ENCODE measurements at regions not wholly inside any gene's neighbourhood (a gene's known extent, or its start where the extent isn't known, plus 50 kb on each side); places are given as distances from the start of the nearest gene placed in this dataset.
A peak's percentile ranks its signal among the peaks of the same experiment; 100 is the strongest.
"Not testable (repeated sequence)": the region's sequence is repeated elsewhere in the genome, so short reads cannot be mapped to it uniquely, and the experiment has no call there.

- no peak for DNase-seq
- ATAC-seq, result no peak
- intact Hi-C loops (cut with DNase I, micrococcal nuclease), result no loop called here
Observed at GRCh38 chr18:59848002-59848401, 51.8 kb upstream of the PMAIP1 start.

- intact Hi-C loops (cut with DNase I, micrococcal nuclease); ATAC-seq; DNase-seq: not testable (repeated sequence)
Observed at GRCh38 chr18:59847491-59847846, 52.3 kb upstream of the PMAIP1 start.

- ATAC-seq (peak; percentile 98), DNase-seq (peak; percentile 67 to 69)
- intact Hi-C loops (cut with DNase I, micrococcal nuclease), result no loop called here
Observed at GRCh38 chr18:59846814-59847490, 52.8 kb upstream of the PMAIP1 start.

DNA sequence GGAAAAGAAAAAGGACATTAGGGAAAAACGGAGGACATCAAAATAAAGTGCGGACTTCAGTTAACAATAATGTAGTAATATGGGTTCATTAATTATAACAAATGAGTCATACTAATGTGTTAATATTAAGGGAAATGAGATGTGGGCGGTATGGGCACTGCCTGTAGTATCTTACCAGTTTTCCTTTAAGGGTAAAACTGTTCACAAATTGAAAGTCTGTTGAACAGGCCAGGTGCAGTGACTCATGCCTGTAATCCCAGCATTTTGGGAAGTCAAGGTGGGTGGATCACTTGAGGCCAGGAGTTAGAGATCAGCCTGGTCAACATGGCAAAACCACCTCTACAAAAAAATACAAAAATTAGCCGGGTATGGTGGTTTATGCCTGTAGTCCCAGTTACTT lies 56.8 kb upstream of the PMAIP1 start:
- intact Hi-C loops (cut with DNase I, micrococcal nuclease), result no loop called here
- no peak for DNase-seq
- ATAC-seq, result no peak

- intact Hi-C loops (cut with DNase I, micrococcal nuclease), result no loop called here
- no peak for DNase-seq
- ATAC-seq, result no peak
Observed at GRCh38 chr18:59839931-59840685, 59.7 kb upstream of the PMAIP1 start.

GRCh38 chr18:59839246-59839645 lies 60.5 kb upstream of the PMAIP1 start:
- DNase-seq (no peak), ATAC-seq (no peak)
- intact Hi-C loops (cut with DNase I, micrococcal nuclease), result no loop called here

- peak in 1 of 2 donors; percentile 14 for DNase-seq
- intact Hi-C loops (cut with DNase I, micrococcal nuclease), result no loop called here
- peak; percentile 49 for ATAC-seq
Observed at GRCh38 chr18:59837586-59837985, 62.2 kb upstream of the PMAIP1 start.

DNA sequence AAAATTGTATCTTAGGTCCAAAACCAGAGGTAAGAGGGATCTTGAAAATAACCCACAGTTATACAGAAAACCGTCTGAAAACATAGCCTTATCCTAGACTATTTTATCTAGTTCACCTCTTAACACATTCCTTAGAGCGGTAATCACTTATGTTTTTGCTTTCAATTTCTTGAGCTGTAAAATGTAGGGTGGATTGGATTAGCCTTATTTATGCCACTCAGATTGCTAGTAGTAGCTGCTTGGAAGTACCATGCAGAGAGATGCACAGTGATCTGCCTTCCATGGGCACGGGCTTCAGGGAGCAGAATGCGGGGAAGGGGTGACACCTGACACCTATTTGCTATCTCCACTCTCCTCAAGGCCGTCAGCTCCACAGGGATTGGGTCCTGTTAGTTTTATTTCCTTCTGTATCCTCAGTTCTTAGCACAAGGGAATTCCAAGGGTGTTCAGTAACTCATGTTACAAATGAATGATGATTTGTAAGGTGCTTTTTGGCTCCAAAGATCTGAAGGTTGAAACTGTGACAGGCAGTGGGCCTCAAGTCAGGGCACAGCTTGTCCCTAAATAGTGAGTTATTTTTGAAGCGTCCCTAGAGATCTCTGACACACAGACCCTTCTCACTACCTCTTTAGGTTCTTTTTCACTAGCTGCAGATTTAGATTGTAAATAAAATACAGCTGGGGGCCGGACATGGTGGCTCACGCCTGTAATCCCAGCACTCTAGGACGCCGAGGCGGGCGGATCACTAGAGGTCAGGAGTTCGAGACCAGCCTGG lies 64.0 kb upstream of the PMAIP1 start:
- DNase-seq, result no peak
- intact Hi-C loops (cut with DNase I, micrococcal nuclease), result no loop called here
- no peak for ATAC-seq

DNA sequence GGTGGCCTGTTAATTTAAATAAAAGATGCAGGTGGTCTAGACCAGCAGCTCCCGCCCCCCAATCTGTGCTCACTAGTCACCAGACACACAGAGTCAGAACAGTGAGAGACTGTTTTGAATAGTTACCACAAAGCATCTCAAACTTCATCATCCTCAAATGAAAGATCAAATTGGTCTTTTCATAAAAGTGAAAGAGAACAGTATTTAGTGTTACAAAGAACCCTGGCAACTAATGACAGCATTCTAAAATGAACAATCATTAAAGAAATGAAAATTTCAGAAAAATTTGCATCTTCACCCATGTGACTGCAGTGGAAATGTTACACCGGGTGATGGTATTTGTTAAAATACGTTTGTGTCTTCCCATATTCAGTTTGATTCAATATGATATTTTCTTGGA lies 65.5 kb upstream of the PMAIP1 start:
- DNase-seq, result no peak
- ATAC-seq, result no peak
- intact Hi-C loops (cut with DNase I, micrococcal nuclease), result no loop called here

- intact Hi-C loops (cut with DNase I, micrococcal nuclease), result no loop called here
- ATAC-seq (no peak), DNase-seq (no peak)
Observed at GRCh38 chr18:59833785-59834184, 66.0 kb upstream of the PMAIP1 start.

DNA sequence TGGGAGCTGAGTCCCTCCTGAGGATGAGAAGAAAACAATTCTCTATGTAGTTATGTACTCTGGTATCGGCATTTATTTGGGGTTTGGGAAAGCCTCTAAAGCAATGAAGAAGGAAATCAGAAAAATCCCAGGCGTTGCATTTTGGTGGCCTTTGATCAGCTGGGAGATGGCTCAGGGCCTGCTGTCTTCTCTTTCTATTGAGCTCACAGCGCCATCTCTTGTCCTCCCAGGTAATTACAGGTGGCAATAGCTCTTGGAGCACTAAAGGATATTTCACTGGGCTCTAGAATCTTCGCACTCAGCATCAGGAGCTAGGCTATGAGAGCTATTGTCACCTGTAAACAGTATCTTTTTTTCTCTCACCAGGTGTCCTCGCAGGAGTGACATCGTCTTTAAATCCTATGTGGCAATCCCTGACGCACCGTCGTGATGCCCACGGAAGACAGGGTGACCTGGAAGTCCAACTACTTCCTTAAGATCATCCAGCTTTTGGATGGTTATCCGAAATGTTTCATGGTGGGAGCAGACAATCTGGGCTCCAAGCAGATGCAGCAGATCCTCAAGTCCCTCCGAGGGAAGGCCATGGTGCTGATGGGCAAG lies 76.1 kb upstream of the PMAIP1 start:
- ATAC-seq, result peak; percentile 69
- peak; percentile 40 to 69 for DNase-seq
- intact Hi-C loops (cut with DNase I, micrococcal nuclease), result loop anchor here in 1 of 2 donors (5.0 to 10.0 kb wide), 4 partner anchors 119 to 579 kb away; no protein-coding TSS in a partner anchor

DNA sequence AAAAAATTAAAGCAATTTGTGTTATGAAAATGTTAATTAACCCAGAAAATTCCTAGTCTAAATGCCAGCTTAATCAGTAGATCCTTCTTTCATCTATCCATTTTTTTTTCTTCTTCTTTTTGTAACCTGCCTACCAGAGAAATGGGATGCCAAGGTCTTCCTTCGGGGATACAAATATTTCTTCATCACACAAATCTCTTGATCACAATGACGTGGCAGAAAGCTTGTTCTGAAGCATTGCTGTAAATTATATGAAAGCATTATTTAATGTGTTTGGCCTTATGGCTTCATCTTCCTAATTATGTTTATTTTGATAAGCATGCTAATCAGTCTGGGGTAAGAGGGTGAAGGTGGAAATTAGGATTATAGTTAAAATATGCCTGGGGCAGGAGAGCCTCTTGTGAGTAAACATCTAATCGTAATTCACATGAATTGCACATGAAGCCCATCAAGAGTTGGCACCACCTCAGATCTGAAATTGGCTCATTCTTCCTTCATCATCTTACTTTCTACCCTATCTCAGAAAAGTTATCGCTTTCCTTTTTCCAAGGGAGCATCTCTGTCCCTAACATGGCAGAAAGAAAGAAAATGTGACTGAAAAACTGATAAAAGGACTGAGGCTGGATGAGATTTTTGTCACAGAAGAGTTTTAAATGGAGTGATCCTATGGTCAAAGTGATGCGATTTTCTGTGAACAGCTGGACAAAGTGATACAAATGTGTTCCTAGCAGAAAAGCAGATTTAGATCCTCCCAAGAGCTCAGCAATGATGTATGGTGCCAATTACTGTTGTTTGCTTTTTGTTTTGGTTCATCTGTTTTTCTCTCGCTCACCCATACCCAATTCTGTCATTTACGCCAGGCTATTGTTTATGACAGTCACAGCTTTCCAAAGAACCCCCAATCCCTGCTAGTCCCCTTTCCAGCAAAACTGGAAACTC lies 76.9 kb upstream of the PMAIP1 start:
- ATAC-seq, result no peak
- intact Hi-C loops (cut with DNase I, micrococcal nuclease), result loop anchor here in 1 of 2 donors (5.0 to 10.0 kb wide), 4 partner anchors 118 to 578 kb away; no protein-coding TSS in a partner anchor
- DNase-seq, result no peak

DNA sequence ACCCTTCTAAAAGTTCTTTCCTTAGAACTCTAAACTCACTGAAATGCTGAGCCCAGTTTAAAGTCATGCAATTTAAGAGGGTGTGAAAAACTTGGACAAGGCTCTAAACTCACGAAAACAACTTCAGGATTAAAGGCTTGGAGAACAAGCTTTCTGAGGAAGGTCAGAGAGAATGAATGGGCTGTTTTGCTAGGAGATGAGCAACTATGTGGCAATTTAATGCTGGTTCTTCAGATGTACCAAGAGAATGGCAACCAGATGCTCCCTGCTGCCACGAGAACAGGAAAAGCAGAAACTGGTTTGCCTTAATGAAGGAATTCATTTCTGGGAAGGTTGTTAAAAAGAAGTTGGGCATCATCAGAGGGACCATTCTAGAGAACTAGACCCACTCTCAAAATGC lies 77.8 kb upstream of the PMAIP1 start:
- DNase-seq, result no peak
- ATAC-seq, result no peak
- intact Hi-C loops (cut with DNase I, micrococcal nuclease), result loop anchor here in 1 of 2 donors (5.0 to 10.0 kb wide), 4 partner anchors 117 to 577 kb away; no protein-coding TSS in a partner anchor

DNA sequence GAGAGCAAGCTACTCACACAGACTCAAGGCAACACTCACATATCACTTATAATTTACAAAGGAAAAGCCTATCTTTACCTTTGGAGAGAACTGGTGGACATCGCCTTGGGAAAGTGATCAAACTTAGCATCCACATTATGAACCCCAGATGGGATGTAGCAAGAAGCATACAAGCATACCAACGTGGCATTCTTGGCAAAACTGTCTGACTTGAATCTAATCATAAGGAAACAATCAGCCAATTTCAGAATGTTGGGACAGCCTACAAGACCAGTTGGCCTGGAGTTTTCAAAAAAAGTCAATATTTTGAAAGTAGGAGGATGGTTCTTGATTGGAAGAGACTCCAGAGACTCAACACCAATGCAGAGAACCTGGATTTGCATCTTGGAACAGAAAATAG lies 79.1 kb upstream of the PMAIP1 start:
- intact Hi-C loops (cut with DNase I, micrococcal nuclease), result loop anchor here in 1 of 2 donors (5.0 to 10.0 kb wide), 4 partner anchors 116 to 576 kb away; no protein-coding TSS in a partner anchor
- DNase-seq (no peak), ATAC-seq (no peak)

DNA sequence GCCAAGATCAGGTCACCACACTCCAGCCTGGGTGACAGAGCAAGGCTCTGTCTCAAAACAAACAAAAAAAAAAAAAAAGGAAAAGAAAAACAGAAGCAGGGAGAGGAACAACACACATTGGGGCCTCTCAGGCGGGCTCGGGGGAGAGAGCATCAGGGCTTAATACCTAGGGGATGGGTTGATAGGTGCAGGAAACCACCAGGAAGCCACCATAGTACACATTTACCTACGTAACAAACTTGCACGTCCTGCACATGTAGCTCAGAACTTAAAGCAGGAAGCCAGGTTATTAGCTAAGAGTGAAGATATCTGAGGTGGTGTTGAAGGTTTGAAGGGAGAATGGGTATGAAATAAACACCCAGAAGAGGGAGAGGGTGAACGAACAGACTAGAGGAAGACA lies 81.0 kb upstream of the PMAIP1 start:
- intact Hi-C loops (cut with DNase I, micrococcal nuclease), result no loop called here
- DNase-seq (no peak), ATAC-seq (no peak)

GRCh38 chr18:59814891-59815290 lies 84.9 kb upstream of the PMAIP1 start:
- ATAC-seq, result no peak
- no peak for DNase-seq
- intact Hi-C loops (cut with DNase I, micrococcal nuclease), result no loop called here

GRCh38 chr18:59813942-59814341 lies 85.9 kb upstream of the PMAIP1 start:
- DNase-seq (no peak), ATAC-seq (no peak)
- intact Hi-C loops (cut with DNase I, micrococcal nuclease), result no loop called here
